NCI-H524 (cell line): ENCODE measurements at regions not wholly inside any gene's neighbourhood (a gene's known extent, or its start where the extent isn't known, plus 50 kb on each side); places are given as distances from the start of the nearest gene placed in this dataset.
A peak's percentile ranks its signal among the peaks of the same experiment; 100 is the strongest.
"Not testable (repeated sequence)": the region's sequence is repeated elsewhere in the genome, so short reads cannot be mapped to it uniquely, and the experiment has no call there.

Experiments used
- DNase-seq, 2 experiments: peaks; one replicate each; lab custom pipeline; 2025; lab: John Stamatoyannopoulos, UW

DNA sequence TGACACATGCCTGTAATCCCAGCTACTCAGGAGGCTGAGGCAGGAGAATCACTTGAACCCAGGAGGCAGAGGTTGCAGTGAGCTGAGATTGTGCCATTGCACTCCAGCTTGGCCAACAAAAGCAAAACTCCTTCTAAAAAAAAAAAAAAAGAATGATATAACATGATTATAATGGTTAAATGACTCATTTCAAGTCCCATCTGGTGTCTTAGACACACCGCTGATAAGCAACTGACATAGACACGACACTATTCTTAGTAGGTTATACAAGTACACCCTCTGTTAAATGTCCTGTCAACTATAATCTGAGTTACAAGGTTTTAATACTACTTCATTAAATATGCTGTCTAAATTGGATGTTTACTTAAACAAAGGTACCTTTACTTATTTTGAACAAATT lies 405.3 kb upstream of the CLINT1 start:
- DNase-seq: peak in 1 of 2 experiments; percentile 1

DNA sequence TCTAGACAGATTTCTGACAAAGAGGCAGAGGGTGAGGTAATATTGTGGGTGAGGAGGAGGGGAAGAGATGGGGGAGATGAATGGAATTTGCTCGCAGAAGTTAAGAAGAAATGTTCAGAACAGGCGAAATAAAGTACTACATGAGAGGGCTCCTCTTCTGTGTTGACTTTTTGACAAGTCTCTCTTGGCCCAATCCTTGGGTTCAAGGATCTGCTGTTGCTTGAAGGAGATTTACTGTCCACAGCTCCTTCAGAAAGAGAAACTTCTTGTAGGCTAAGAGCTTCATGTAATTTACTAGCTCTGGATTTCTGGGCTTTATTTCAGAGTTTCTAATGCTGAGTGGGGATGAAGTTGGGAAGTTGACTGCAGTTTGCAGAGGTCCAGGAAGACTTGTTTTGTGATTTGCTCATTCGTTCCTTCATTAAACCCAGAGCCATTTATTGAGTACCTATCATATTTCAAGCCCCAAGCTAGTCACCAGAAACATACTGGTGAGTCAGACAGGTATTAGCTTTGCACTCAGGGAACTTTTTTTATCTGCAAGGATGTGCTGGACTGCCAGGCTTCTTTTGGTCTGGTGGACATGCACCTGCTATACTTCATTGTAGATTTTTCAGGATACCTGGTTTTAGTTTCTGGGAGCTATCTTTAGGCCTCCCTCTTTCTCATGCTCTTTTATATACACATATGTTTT lies 402.9 kb upstream of the CLINT1 start:
- DNase-seq: peak in 1 of 2 experiments; percentile 7

DNA sequence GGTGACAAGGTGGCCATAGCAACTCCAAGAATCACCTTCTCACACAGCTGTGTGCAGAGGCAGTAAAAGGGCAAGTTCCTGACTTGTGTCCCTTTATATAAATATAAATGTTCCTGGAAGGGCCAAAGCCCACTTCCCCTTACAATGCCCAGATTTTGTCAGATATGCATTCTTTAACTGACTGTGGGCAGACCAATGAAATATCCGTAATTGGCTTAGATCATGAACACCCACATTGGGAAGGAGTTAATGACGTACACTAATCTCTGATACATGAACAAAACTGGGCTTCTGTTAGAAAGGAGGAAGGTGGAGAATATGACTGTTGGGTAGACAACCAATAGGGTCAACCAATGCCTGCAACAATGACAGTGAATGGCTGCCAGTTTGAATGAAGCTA lies 397.2 kb upstream of the CLINT1 start:
- DNase-seq: no peak

DNA sequence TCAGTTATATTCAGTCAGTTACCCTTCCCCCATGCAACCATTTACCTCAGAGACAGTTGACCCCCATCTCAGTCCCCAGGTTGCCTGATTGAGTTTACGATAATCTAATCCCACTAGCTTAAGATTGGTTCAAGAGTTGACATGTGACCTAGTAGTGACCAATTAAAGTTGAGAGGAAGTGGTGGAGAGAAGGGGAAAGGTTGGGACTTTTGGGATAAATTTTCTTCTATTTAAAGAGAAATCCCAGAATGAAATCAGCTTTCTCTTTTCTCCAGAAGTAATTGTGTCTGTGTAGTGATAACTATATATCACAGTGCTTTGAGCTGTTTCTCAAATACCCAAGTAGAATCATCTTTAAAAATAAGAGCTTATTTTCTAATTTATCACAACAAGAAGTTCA lies 396.7 kb upstream of the CLINT1 start:
- DNase-seq: no peak

DNA sequence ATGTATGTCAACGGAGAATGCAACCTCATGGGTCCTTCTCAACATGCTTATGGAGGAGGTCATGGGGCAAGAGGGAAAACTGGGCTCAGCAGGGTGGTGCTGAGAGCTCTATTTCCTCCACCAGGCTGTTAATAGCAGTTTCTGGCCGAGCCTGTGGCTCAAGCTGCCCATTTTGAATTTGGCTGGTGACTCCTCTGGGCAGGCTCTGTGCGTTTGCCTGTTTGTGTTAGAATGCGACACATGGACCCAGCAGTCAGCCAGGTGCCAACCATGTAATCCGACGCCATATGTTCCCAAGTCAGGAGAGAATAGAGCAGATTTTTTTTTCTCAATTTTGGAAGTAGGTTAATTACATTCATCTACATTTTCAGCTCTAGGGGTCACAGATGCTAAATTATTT lies 387.7 kb upstream of the CLINT1 start:
- peak; percentile 78 to 92 for DNase-seq

DNA sequence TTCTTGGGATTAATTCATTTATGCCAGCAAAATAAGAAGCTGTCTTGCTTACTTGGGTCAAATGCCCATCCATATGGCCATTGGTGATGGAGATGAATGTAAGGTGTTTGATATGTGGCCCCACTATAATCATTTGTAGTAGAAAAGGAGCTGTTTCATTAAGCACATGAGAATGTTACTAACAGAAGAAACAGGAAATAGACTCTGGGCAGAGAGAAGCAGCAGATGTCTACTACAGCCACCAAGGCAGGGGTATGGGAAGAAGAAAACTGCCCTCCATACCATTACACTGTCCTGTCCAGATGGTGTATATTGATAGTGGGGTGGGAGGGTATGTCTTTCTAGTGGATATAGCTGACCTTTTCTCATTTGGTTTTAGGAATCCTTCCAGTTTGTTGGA lies 386.6 kb upstream of the CLINT1 start:
- DNase-seq: peak in 1 of 2 experiments; percentile 44

DNA sequence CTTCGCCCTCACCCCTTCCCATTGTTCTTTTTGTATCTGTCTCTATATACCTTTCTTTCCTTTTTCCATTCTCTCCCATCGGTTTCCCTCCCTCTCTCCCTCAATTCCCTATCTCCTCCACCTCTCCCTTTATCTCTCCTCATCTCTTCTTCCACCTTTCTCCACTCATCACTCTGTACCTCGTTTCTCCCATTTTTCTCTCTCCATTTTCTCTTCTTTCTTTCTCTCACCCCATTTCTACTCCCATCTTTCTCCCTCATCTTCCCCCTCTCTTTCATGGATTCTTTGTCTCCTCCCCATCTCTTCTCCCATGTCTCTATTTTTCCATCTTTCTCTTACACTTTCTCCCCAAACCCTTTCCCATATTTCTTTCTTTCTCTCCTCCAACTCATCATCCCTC lies 385.9 kb upstream of the CLINT1 start:
- no peak for DNase-seq

DNA sequence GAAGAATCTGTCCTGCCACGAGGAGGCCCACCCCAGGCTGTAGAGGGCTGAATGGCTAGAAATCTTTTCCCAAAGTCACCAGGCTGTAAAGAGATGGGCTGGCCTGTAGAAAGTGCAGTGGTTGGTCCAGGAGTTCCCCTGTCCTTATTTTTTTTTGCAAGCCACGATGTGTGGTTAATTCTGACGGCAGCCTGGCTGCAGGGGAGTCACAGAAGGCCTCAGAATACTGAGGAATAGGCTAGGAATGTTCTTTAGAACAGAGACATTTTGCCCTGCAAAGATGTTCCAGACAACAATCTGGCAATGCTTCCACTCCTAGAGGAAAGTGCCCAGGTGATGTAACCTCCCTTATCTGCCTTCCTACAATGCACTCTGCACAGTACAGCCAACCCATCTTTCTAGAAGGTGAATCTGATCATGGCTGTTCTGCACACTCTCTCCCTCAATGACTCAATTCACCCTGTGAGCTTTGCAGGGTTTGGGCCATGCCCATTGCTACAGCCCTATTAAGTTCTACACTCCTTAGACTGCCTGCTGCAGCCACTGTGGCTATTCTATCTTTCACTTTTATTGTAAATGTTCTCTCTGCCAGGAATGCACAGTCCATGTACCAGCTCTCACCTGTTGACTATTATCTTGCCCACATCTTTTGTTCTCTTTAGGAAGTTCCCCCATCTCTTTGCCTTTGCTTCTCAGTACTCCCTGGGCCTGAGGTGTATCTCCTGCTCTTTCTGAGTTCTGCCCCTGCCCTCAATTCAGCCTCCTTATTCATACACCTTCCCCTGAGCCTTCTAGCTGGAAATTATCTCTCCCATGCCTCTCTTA lies 377.8 kb upstream of the CLINT1 start:
- DNase-seq: no peak

DNA sequence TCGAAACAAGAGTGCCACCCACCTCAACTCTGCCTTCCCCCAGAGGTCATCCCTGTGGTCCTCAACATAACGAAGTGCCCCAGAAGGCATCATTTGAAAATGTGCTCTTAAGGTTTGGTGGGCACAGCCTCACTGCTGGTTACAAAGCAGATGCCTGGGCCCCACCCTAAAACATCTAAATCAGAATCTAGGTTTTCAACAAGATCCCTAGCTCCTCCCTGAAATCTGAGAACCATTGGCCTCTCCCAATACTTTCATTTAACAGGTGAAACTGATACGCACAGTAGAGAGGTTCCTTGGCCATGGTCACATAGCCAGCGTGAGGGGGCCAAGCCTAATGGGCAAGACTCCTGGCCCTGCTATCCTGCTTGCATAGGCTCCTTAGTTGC lies 376.2 kb upstream of the CLINT1 start:
- peak in 1 of 2 experiments; percentile 40 for DNase-seq

DNA sequence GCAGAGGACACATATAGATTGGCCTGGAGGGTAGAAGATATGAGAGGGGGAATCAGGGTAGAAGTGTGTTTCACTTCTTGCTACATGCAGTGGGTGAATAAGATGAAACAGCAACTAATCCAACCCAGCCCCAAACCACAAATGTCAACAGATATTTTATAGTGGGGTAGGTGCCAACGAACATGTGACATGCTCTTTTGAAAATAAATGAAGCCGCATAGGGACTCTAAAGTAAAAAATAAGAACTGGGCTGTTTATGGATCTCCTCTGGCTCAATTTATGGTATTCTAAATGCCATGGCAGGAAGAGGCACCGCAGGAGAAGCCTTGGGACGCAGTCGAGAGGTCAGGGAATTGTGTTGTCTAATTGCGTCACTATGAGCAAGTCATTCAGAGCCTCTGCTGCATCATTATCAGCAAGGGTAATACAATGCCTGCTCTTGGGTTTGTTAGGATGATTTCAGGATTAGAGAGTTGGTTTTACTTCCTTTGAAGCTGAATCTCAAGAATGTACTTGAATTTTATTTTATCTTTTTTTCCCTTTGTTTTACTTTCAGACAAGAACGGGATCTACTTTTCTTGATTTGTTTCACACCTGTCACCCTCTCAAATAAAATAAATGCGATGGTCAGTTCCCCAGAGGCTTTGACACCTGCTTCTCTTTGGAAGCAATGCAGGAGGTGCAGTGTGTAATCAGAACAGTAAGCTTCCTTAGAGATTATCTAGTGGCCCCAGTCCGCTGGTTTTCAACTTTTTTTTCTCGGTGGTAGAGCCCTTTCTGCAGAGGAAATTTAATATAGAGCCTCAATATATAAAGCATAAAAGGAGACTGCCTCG lies 375.6 kb upstream of the CLINT1 start:
- DNase-seq: peak; percentile 7 to 67

DNA sequence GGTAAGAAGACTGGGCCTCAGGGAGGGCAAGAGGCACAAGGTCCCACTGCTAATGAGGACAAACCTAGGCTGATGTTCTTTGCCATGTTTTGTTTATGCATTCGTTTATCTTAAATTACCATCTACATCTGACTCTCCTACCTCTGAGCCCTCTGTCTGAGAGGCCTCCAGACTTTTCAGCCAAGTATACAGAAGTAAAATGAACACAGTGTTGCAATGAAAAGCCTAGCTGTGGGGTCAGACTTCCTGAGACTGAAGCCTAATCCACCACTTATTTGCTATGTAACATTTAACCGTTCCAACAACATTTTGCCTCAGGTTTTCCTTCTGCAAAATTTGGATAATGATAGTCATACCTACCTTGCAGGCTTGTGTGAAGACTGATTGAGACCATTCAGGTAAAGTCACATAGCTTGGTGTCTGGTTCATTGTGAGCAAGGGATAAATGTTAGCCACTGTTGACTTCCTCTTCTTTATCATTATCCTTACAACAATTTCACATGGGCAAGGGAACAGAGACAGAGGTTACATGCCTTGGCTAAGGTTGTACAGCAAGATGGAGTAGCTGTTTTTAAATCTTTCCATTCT lies 374.9 kb upstream of the CLINT1 start:
- DNase-seq: no peak

DNA sequence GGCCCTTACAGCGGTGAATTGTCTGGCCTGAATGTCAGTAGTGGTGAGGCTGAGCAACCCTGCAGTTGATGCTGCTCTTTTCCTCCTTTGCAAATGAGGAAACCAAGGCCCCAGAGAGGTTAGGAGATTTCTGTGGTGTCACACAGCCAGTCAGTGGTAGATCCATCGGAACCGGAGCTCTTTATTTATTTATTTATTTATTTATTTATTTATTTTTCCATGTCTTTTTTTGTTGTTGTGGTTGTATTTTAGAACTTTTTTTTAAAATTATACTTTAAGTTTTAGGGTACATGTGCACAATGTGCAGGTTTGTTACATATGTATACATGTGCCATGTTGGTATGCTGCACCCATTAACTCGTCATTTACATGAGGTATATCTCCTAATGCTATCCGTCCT lies 368.4 kb upstream of the CLINT1 start:
- not testable (repeated sequence) for DNase-seq

DNA sequence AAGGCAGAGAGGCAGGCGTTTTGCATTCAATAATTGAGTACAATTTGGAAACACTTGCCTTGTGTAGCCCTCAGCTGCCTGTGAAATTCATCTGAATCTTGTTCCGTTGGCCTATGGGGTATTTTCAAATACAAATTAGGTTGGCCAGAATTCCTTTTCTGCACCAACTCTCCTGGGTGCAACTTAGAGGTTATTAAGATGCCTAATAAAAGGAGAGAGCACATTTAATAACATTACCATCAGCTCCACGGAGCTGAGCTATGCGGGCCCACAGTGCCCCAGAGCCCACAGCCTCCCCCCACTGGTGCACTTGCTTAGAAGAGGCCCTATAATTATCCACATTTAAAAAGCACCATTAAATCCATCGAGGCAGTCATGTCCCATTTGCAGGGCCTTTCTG lies 367.6 kb upstream of the CLINT1 start:
- no peak for DNase-seq

DNA sequence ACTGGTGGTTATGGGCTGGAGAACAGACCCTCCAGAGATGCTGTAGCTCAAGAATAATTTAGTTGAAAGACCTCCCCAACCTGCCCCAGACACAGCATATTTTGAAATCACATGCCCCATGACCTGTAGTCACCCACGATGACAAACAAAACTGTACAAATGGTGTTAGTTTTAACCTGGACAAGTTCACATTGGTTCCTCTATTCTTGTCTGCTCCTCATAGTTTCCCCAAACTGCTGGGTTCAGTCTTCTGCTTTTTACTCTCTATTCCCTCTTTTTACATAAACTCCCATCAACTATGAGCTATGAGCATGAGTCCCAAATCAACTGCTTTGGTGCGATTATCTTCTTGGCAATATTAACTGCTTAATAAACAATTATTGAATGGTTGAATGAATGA lies 365.3 kb upstream of the CLINT1 start:
- no peak for DNase-seq

DNA sequence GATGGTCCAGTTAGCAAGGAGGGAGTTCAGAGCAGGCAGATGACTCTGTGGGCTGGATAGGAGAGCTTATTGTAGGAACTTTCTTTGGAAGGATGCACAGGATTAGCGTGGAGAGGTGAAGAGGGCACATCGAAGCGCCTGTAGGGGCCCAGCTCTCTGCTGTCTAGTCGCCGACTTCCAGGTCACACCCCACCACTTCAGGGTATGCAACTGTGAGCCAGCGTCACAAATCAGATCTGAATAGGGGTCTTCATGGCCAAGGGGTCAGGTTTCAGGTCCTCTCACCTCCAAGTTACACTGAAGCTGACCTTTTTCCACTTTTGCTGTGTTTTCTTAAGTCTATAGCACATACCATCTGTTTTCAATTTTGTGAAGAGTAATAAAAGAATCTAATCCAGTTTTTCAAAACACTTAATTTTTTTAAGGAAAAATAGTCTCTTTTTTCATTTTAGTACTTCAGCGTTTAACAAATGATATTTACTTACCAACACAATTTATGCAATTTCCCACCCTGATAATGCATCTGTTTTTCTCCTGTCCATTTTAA lies 364.2 kb upstream of the CLINT1 start:
- DNase-seq: no peak

DNA sequence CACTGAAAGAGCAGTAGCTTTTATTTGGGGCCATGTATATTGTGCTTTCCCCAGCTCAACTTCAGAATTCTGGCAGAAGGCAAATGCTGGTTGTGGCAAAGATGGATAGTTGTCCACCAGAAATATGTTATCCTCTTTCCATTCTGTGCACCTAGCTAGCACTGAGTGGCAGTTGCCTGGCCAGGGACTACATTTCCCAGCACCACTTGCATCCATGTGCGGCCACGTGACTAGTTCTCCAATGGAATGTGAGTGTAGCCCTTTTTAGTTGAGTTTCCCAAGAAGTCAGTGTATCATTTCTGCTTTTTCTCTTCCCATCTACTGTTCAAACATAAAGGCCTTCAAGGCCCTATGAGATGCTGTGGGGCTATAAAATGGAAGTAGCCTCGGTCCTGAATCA lies 354.0 kb upstream of the CLINT1 start:
- no peak for DNase-seq

DNA sequence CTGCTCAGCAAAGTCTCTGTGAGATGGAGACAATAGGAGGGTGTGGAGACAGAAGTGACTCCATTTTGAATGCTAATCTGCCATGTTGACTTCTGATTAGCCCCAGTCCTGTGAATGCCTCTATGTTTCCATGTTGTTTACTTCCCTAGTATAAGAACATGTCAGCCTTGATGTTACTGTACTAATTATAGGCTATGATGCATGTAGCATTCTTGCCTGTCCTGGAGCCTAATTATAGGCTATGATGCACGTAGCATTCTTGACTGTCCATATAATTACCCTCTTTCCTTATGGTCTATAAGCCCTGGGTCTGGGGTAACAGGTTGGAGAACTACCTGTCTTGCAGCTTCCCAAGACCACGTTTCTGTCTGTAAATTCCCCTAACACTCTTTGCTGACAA lies 353.3 kb upstream of the CLINT1 start:
- no peak for DNase-seq

DNA sequence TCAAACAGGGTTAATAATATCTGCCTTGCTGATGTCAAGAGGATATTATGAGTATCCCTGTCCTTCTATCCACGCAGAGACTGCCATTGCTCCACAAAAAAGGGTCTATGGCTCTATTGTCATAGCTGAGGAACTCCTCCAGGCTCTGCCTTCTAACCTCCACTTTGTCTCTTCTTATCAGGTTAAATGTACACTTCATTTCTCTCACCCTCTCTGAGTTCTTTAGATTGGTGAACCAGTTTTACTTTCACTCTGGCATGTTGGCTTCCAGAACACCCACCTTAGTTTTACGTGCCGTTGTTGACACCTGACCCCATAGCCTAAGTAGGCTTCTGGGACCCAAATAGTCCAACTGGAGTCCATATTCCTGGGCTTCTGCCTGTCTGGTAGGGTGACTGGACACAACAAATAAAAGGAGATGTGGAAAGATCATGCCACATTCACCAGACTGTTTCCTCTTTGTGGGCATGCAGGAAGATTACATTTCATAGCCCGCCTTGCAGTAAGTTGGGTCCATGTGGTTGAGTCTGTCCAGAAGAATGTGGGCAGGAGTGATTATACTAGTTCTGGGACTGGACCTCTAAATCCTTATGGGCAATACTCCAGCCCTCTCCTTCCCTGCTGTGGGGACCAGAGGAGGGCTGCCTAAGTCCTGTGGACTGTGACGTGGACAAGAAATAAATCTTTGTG lies 350.4 kb upstream of the CLINT1 start:
- DNase-seq: no peak

DNA sequence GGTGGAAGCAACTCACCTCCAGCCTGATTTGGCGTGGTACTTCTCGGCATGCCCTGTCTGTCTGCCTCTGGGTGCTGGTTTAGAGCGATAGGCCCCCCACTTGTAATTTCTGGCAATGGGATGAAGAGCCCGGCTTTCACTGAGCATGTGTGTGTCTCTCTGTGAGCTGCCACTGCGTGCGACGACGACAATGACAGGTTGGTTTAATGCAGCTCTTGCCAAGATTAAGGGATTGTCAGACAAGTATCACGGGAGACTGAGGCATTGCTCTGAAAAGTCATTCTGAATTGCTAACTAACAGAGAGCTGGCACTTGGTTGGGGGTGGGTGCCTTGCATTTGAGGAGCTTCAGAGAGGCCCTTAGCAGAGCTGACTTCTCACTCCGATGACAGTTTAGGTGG lies 348.8 kb upstream of the CLINT1 start:
- DNase-seq: no peak

DNA sequence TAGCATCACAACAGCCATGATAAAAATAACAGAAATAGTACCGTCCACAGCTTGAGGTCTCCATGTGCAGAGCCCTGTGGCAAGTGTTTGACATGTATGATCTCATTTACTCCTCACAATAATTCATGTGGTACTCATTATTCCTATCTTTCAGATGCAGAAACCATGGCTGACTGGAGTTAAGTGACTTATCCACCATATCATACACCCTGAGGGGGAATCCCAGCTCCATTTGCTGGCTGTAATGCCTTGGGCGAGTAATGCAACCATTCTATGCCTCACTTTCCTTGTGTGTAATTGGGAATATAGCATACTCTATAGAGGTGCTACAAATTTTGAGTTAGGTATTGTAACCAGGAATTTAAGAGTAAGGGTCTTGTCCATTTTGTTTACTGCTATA lies 347.0 kb upstream of the CLINT1 start:
- no peak for DNase-seq

DNA sequence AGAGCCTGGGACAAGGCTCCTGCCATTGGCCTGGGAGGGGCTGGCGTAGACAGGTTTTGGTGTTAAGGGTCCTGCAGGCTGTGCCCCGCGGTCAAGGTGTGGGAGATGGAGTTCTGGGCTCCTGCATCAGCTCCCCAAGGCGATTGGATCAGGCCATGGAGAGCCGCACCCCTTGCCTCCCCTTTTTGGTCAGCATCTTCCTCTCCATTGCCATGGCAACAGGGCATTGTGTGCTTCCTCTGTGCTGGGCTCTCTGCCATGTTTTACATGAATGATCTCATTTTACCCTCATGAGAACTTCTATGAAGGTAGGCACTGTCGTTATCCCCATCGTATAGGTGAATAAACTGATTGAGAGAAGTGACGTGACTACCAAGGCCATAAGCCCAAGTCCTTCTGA lies 344.3 kb upstream of the CLINT1 start:
- DNase-seq: no peak
